GM18505 (cell line): ENCODE measurements at regions not wholly inside any gene's neighbourhood (a gene's known extent, or its start where the extent isn't known, plus 50 kb on each side); places are given as distances from the start of the nearest gene placed in this dataset.

ENCODE experiments used
- ATAC-seq: cut with Tn5 transposase; IDR thresholded peaks from one replicate; pipeline ENCODE4 v1.9.1; 2021; ENCODE audit not compliant: unreplicated experiment
- POLR2A ChIP-seq: IDR thresholded peaks from 4 replicates; pipeline ENCODE4 v1.6.1; 2011; ENCODE audit warnings: borderline replicate concordance; ENCODE audit not compliant: insufficient read depth, insufficient read length; ENCODE audit errors: extremely low read depth

DNA sequence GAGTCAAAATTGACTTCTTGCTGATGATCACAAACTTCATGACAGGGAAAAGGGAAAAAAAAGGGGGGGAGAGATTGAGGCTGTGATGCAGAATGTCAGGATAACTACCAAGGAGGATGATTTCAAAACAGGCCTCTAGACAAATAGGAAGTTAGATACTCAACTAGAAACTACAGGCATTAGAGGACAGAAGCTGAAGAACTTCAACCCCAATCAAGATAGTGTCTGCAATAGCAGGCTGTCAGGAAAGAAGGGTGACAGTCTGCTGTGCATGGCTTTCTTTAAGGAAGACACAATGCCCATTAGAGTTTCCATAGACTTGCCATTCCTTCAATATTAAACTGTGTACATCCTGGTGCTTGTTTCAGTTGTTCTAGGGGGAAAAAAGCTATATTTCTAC, 257.2 kb downstream of the TTLL7 start:
- ATAC-seq = no peak
- no peak for TF ChIP-seq POLR2A

DNA sequence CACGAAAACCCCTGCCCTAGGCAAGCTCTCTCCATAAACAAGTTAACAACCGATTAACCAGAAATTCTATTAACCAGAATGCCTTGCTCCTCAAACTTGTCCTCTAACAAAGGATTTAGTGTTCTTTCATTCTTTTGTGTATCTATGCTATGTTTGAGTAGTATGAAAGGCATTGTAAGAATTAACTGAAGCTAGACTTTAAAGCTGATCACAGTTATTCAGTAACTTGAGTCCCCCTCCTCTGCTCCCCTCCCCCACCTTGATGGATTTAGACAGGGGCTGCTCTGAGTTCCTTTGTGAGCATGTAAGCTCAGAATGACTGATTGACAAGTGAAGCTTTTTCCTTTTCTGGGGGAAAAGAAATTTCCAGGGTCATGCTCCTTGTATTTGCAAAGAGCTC, 257.6 kb downstream of the TTLL7 start:
- ATAC-seq = no peak

GRCh38 chr1:83735526-83735925, 263.4 kb downstream of the TTLL7 start:
- no peak for TF ChIP-seq POLR2A
- ATAC-seq = no peak

More for the DNA sequence above, 257.6 kb downstream of the TTLL7 start:
- no peak for TF ChIP-seq POLR2A

- no peak for ATAC-seq
- no peak for TF ChIP-seq POLR2A
These were observed 264.5 kb downstream of the TTLL7 start for GRCh38 chr1:83734420-83734819.

DNA sequence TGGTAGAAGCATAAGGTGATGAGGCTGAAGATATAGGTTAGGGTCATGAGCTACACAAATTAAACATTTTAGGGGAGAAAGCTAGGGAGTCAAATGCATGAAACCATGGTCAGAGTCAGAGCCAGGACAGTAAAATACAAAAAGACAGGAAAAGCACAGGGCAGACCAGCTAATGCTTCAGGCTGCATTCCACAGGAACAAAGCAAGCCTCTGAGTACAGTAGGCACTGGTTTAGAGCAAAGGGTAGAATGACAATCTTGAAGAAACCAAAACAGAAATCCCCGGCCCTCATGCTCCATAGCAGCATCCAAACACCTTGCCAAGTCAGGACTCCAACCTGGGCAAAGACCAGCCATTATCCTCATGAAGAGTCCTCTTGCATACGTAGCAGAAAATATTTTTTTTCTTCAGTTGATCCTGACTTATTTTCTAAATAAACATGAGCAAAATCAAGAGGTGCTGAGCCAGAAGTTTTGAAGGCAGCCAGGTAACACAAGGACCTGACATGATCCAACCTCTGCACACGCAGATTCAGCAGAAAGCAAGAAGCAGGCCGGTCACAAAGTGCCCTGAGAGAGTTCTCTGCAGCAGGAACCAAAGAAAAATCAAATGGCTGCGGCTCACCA, 273.1 kb downstream of the TTLL7 start:
- no peak for ATAC-seq

GRCh38 chr1:83718338-83718737, 280.6 kb downstream of the TTLL7 start:
- no peak for ATAC-seq
- TF ChIP-seq POLR2A = no peak

More for the DNA sequence above, 273.1 kb downstream of the TTLL7 start:
- no peak for TF ChIP-seq POLR2A

DNA sequence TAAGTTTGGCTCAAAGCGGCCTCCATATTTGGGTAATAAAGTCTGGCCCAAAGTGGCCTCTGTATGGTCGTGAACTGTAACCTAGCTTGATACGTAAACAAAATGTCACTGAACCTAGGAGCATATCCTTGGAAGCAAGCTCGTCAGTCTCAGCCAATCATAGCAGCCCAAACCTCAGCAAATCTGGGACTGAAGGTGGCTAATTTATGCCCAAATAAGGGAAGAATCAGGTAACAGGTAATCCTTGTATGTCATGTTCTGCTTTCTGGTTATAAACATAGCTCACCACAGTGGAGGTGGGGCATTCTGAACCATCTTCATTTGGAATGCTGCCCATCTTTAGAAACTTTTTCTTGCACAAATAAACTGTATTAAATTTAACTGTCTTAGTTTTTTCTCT, 281.1 kb downstream of the TTLL7 start:
- ATAC-seq = no peak
- no peak for TF ChIP-seq POLR2A

- no peak for ATAC-seq
- no peak for TF ChIP-seq POLR2A
These were observed 282.3 kb downstream of the TTLL7 start for GRCh38 chr1:83716641-83717040.

DNA sequence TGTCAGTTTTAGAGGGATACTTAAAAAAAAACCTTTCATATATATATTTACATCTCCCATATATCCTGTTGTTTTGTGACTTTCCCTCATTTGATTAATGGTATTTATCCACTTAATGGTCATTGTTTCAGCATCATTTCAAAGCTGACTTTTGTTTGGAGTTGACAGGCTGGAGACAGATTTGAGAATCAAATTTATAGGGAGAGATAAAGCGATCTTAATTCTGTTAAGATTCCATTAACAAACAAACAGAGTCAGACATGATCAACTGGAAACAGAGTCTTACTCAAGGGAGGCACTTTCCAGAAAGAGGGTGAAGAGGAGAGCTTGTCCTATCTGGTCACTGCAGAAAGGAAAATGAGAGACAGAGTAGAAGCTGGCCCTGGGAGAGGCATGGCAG, 283.4 kb downstream of the TTLL7 start:
- no peak for TF ChIP-seq POLR2A
- no peak for ATAC-seq

DNA sequence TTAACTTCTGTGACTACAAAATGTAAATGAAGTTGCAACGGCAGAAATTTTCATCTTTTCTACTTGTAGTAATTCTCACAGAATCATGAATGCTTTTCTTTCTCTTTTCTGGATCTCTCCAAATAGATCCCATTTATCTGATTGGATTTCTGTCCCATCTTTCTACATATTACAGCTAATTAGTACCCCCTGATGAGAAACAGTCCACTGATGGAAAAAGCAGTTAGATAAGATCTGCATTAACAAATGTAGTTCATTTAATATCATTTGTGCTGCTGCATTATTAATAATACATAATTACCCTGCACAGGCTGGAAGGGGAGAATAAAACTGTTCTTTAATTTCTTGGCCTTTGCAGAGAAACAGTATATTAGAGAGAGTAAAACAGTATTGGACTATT, 289.3 kb downstream of the TTLL7 start:
- no peak for TF ChIP-seq POLR2A
- no peak for ATAC-seq

GRCh38 chr1:83706354-83706938, 292.5 kb downstream of the TTLL7 start:
- TF ChIP-seq POLR2A = no peak
- no peak for ATAC-seq

GRCh38 chr1:83705091-83705490, 293.8 kb downstream of the TTLL7 start:
- ATAC-seq = no peak
- no peak for TF ChIP-seq POLR2A

GRCh38 chr1:83704350-83704749, 294.6 kb downstream of the TTLL7 start:
- ATAC-seq = no peak
- TF ChIP-seq POLR2A = no peak

DNA sequence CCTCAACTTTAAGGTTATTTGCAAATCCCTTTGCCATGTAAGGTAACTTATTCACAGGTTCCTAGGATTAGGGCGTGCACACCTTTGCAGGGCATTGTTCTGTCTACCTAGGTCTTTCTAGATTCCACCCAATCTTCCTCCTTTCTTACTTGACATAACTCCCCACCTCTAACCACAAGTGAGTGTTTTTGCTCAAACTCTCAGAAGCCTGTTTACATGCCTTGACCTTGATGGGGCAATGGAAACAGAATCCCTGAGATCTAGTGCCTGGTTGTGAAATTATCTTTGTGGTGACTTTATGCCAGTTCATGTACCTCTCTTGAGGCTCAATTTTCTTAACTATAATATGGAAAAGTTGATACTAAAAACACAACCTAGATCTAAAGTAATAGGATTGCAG, 296.6 kb downstream of the TTLL7 start:
- no peak for TF ChIP-seq POLR2A
- ATAC-seq = no peak
